ENCODE measurements at regions not wholly inside any gene's neighbourhood (a gene's known extent, or its start where the extent isn't known, plus 50 kb on each side); places are given as distances from the start of the nearest gene placed in this dataset.

- no peaks in the 10 kb centered on the region for H3K36me3 ChIP-seq (ENCODE audit: insufficient read depth, low read length)
- H3K9me2 ChIP-seq (ENCODE audit: insufficient read depth, low read length): no peaks in the 10 kb centered on the region
- ChIA-PET CTCF (ENCODE audit: unreplicated experiment) (no interaction called here), POLR2A (interaction anchor here (0.7 kb wide), 1 partner anchor 125 kb away, joined by 3 read pairs; no protein-coding TSS in a partner anchor)
- H3K79me2 ChIP-seq (ENCODE audit: insufficient read depth, low read depth, low read length): no peaks in the 10 kb centered on the region
- H3K4me3 ChIP-seq (ENCODE audit: low read depth, low read length, poor library complexity, severe bottlenecking): no peak overlapping the region
- no TSS peak for BruUV-seq (replicated peaks)
- H3K4me2 ChIP-seq (ENCODE audit: low read length): no peak overlapping the region
- H2AFZ ChIP-seq (ENCODE audit: low read length): no peak overlapping the region
- H3K4me1 ChIP-seq (ENCODE audit: insufficient read depth, low read length, poor library complexity, severe bottlenecking): no peaks in the 10 kb centered on the region
- H3K27ac ChIP-seq (ENCODE audit: low read depth, low read length, poor library complexity, severe bottlenecking): no peak overlapping the region
- H4K20me1 ChIP-seq (ENCODE audit: insufficient read depth, low read length): no peaks in the 10 kb centered on the region
- no peaks in the 10 kb centered on the region for H3K9me3 ChIP-seq (ENCODE audit: low read length)
- intact Hi-C loops (cut with micrococcal nuclease; ENCODE audit: unreplicated experiment): no loop called here
- no peak for DNase-seq (ENCODE audit: low spot score)
- TF ChIP-seq EZH2phosphoT487 (IDR thresholded peaks at IDR 0.05; ENCODE audit: borderline replicate concordance, low read depth, low read length): no peak
- TF ChIP-seq CTCF (conservative IDR thresholded peaks at IDR 0.05; ENCODE audit: low read length): no peak
These were observed 621.5 kb upstream of the CDH4 start for GRCh38 chr20:60630609-60631008.

GRCh38 chr20:60631585-60632287 lies 620.3 kb upstream of the CDH4 start:
- Histone ChIP-seq H3K4me1 (ENCODE audit: insufficient read depth, low read length, poor library complexity, severe bottlenecking) (no peaks in the 10 kb centered on the region), H3K9me2 (ENCODE audit: insufficient read depth, low read length) (no peaks in the 10 kb centered on the region), H3K9me3 (ENCODE audit: low read length) (no peaks in the 10 kb centered on the region), H4K20me1 (ENCODE audit: insufficient read depth, low read length) (no peaks in the 10 kb centered on the region), H2AFZ (ENCODE audit: low read length) (no peak overlapping the region), H3K27ac (ENCODE audit: low read depth, low read length, poor library complexity, severe bottlenecking) (no peak overlapping the region), H3K4me3 (ENCODE audit: low read depth, low read length, poor library complexity, severe bottlenecking) (no peak overlapping the region), H3K79me2 (ENCODE audit: insufficient read depth, low read depth, low read length) (no peaks in the 10 kb centered on the region), H3K36me3 (ENCODE audit: insufficient read depth, low read length) (no peaks in the 10 kb centered on the region), H3K4me2 (ENCODE audit: low read length) (no peak overlapping the region)
- intact Hi-C loops (cut with micrococcal nuclease; ENCODE audit: unreplicated experiment): no loop called here
- no TSS peak for BruUV-seq (replicated peaks)
- no peak for DNase-seq (ENCODE audit: low spot score)
- ChIA-PET POLR2A (no interaction called here), CTCF (ENCODE audit: unreplicated experiment) (no interaction called here)
- no peak for TF ChIP-seq CTCF (conservative IDR thresholded peaks at IDR 0.05; ENCODE audit: low read length)
- TF ChIP-seq EZH2phosphoT487 (IDR thresholded peaks at IDR 0.05; ENCODE audit: borderline replicate concordance, low read depth, low read length): no peak

- no peaks in the 10 kb centered on the region for H4K20me1 ChIP-seq (ENCODE audit: insufficient read depth, low read length)
- DNase-seq (ENCODE audit: low spot score): no peak
- H3K4me1 ChIP-seq (ENCODE audit: insufficient read depth, low read length, poor library complexity, severe bottlenecking): no peaks in the 10 kb centered on the region
- no peaks in the 10 kb centered on the region for H3K36me3 ChIP-seq (ENCODE audit: insufficient read depth, low read length)
- no TSS peak for BruUV-seq (replicated peaks)
- no peaks in the 10 kb centered on the region for H3K9me3 ChIP-seq (ENCODE audit: low read length)
- H3K4me3 ChIP-seq (ENCODE audit: low read depth, low read length, poor library complexity, severe bottlenecking): no peak overlapping the region
- no peak overlapping the region for H2AFZ ChIP-seq (ENCODE audit: low read length)
- ChIA-PET POLR2A (no interaction called here), CTCF (ENCODE audit: unreplicated experiment) (no interaction called here)
- H3K9me2 ChIP-seq (ENCODE audit: insufficient read depth, low read length): no peaks in the 10 kb centered on the region
- intact Hi-C loops (cut with micrococcal nuclease; ENCODE audit: unreplicated experiment): no loop called here
- H3K4me2 ChIP-seq (ENCODE audit: low read length): no peak overlapping the region
- H3K27ac ChIP-seq (ENCODE audit: low read depth, low read length, poor library complexity, severe bottlenecking): no peak overlapping the region
- no peaks in the 10 kb centered on the region for H3K79me2 ChIP-seq (ENCODE audit: insufficient read depth, low read depth, low read length)
- TF ChIP-seq EZH2phosphoT487 (IDR thresholded peaks at IDR 0.05; ENCODE audit: borderline replicate concordance, low read depth, low read length) (no peak), CTCF (conservative IDR thresholded peaks at IDR 0.05; ENCODE audit: low read length) (no peak)
These were observed 619.4 kb upstream of the CDH4 start for GRCh38 chr20:60632391-60633262.

All from OCI-LY7 (cell line).